IMR-90 (cell line): ENCODE measurements at regions not wholly inside any gene's neighbourhood (a gene's known extent, or its start where the extent isn't known, plus 50 kb on each side); places are given as distances from the start of the nearest gene placed in this dataset.
A peak's percentile ranks its signal among the peaks of the same experiment; 100 is the strongest.

ENCODE experiments used
- ATAC-seq: fragments of 200-7000 bp; cut with Tn5 transposase; 2 replicates; pipeline ENCODE4 v1.9.1; 2020; ENCODE audit warnings: low read depth, mild to moderate bottlenecking, moderate library complexity
- BruUV-seq: library from RNA; stranded (reverse); fragments of 400-500 nt; replicated peaks from 2 replicates; lab custom pipeline; 2021; lab: Mats Ljungman, UMichigan
- CTCF ChIA-PET: fragments of 300-600 bp; formaldehyde crosslinking; extraction: SDS; loops from one replicate; lab custom pipeline; 2021; ENCODE audit warnings: antibody characterized with exemption; lab: Yijun Ruan, JAX
- POLR2A ChIA-PET: fragments of 300-600 bp; sonication (Branson Sonifier 250); formaldehyde crosslinking; loops from one replicate; lab custom pipeline; 2022; ENCODE audit warnings: antibody characterized with exemption; ENCODE audit not compliant: unreplicated experiment; lab: Charles Lee
- DNase-seq: peaks from one replicate; pipeline ENCODE4 v3.0.0; 2013
- H2AFZ ChIP-seq: replicated peaks from 2 replicates; pipeline ENCODE3; 2013; ENCODE audit warnings: low read length, mild to moderate bottlenecking; ENCODE audit not compliant: poor library complexity
- H2AK5ac ChIP-seq: 2 replicates; pipeline ENCODE4 v1.6.1; 2013; ENCODE audit warnings: low read depth, low read length, inconsistent platforms
- H2AK9ac ChIP-seq: replicated peaks from 2 replicates; pipeline ENCODE3; 2013; ENCODE audit warnings: mild to moderate bottlenecking, low read depth, low read length, moderate library complexity; ENCODE audit not compliant: poor library complexity
- H2BK120ac ChIP-seq: 2 replicates; pipeline ENCODE4 v1.6.1; 2013; ENCODE audit warnings: low read depth, low read length, inconsistent platforms
- H2BK15ac ChIP-seq: 3 replicates; pipeline ENCODE4 v1.6.1; 2013; ENCODE audit warnings: low read depth, low read length, inconsistent platforms
- H2BK20ac ChIP-seq: 2 replicates; pipeline ENCODE4 v1.6.1; 2013; ENCODE audit warnings: low read depth, mild to moderate bottlenecking, inconsistent platforms, low read length, moderate library complexity
- H2BK5ac ChIP-seq: 2 replicates; pipeline ENCODE4 v1.6.1; 2013; ENCODE audit warnings: mild to moderate bottlenecking, low read depth, low read length, inconsistent platforms; ENCODE audit not compliant: poor library complexity, severe bottlenecking
- H3K14ac ChIP-seq: replicated peaks from 2 replicates; pipeline ENCODE4 v1.6.1; 2013; ENCODE audit warnings: low read depth, low read length, inconsistent platforms
- H3K18ac ChIP-seq: 2 replicates; pipeline ENCODE4 v1.6.1; 2013; ENCODE audit warnings: low read depth, low read length, control low read depth
- H3K23ac ChIP-seq: 2 replicates; pipeline ENCODE4 v1.6.1; 2013; ENCODE audit warnings: low read depth, low read length, inconsistent platforms
- H3K27ac ChIP-seq: 2 replicates; pipeline ENCODE4 v1.5.1; 2013; ENCODE audit warnings: mild to moderate bottlenecking, control low read depth, low read length; ENCODE audit not compliant: insufficient read depth
- H3K27me3 ChIP-seq: 2 replicates; pipeline ENCODE4 v1.6.1; 2013; ENCODE audit warnings: low read length; ENCODE audit not compliant: control insufficient read depth, insufficient read depth
- H3K36me3 ChIP-seq: 2 replicates; pipeline ENCODE4 v1.6.1; 2013; ENCODE audit warnings: low read length, mixed read lengths; ENCODE audit not compliant: control insufficient read depth, insufficient read depth
- H3K4ac ChIP-seq: 2 replicates; pipeline ENCODE4 v1.6.1; 2013; ENCODE audit warnings: low read depth, low read length, inconsistent platforms
- H3K4me1 ChIP-seq: 2 replicates; pipeline ENCODE4 v1.6.1; 2013; ENCODE audit warnings: low read length, mixed read lengths; ENCODE audit not compliant: control insufficient read depth, insufficient read depth
- H3K4me2 ChIP-seq: 2 replicates; pipeline ENCODE4 v1.6.1; 2013; ENCODE audit warnings: low read depth, mild to moderate bottlenecking, control low read depth, low read length, moderate library complexity
- H3K4me3 ChIP-seq: 2 replicates; pipeline ENCODE4 v1.5.1; 2013; ENCODE audit warnings: low read depth, mild to moderate bottlenecking, control low read depth, low read length, moderate library complexity; ENCODE audit not compliant: insufficient read depth
- H3K56ac ChIP-seq: 2 replicates; pipeline ENCODE4 v1.6.1; 2013; ENCODE audit warnings: low read length, inconsistent platforms; ENCODE audit not compliant: insufficient read depth; ENCODE audit errors: extremely low read depth
- H3K79me1 ChIP-seq, 2 experiments: 2 replicates each; pipeline ENCODE4 v1.6.1; 2013; ENCODE audit warnings: low read length in 2 of 2, inconsistent platforms in 1 of 2, low read depth in 1 of 2
- H3K9ac ChIP-seq: 2 replicates; pipeline ENCODE4 v1.6.1; 2013; ENCODE audit warnings: low read depth, low read length, control low read depth
- H3K9me1 ChIP-seq: 2 replicates; pipeline ENCODE4 v1.6.1; 2013; ENCODE audit warnings: low read length, inconsistent platforms; ENCODE audit not compliant: insufficient read depth
- H3K9me3 ChIP-seq: 2 replicates; pipeline ENCODE4 v1.6.1; 2013; ENCODE audit warnings: low read length; ENCODE audit not compliant: control insufficient read depth, insufficient read depth
- H4K20me1 ChIP-seq: 2 replicates; pipeline ENCODE4 v1.6.1; 2013; ENCODE audit warnings: low read length, inconsistent platforms; ENCODE audit not compliant: insufficient read depth
- H4K5ac ChIP-seq: 2 replicates; pipeline ENCODE4 v1.6.1; 2013; ENCODE audit warnings: mild to moderate bottlenecking, low read depth, low read length, control low read depth
- H4K8ac ChIP-seq, 2 experiments: 2 replicates each; pipeline ENCODE4 v1.6.1; 2013; ENCODE audit warnings: low read depth in 2 of 2, low read length in 2 of 2, control low read depth in 1 of 2, inconsistent platforms in 1 of 2
- H4K91ac ChIP-seq: 2 replicates; pipeline ENCODE4 v1.6.1; 2013; ENCODE audit warnings: low read depth, low read length, inconsistent platforms; ENCODE audit not compliant: insufficient read depth
- ELK1 ChIP-seq: fragments of 150-350 bp; IDR thresholded peaks from 2 replicates; pipeline ENCODE4 v1.6.1; 2016; ENCODE audit warnings: low read depth, mild to moderate bottlenecking, low read length, moderate library complexity, borderline replicate concordance
- FOS ChIP-seq: fragments of 150-350 bp; IDR thresholded peaks from 2 replicates; pipeline ENCODE4 v1.6.1; 2016; ENCODE audit warnings: low read depth, low read length
- MAFK ChIP-seq: IDR thresholded peaks from 2 replicates; pipeline ENCODE4 v1.6.1; 2012; ENCODE audit warnings: low read depth, low read length, improper control_type of control experiment
- NFE2L2 ChIP-seq: fragments of 150-350 bp; IDR thresholded peaks from 2 replicates; pipeline ENCODE4 v1.6.1; 2016; ENCODE audit warnings: low read depth, mild to moderate bottlenecking, low read length
- POLR2A ChIP-seq: IDR thresholded peaks from 2 replicates; pipeline ENCODE4 v1.6.1; 2012; ENCODE audit warnings: mild to moderate bottlenecking, low read depth, low read length
- USF2 ChIP-seq: fragments of 150-350 bp; IDR thresholded peaks from 2 replicates; pipeline ENCODE4 v1.6.1; 2017; ENCODE audit warnings: mild to moderate bottlenecking, antibody characterized with exemption, low read length, low read depth
- WGBS, 2 experiments: methylation state at CpG; one replicate each; pipeline versions ENCODE4 v1.1.5 to v1.1.7; 2013; ENCODE audit warnings: missing lambda C conversion rate in 2 of 2; ENCODE audit not compliant: insufficient read length in 1 of 2; ENCODE audit errors: extremely low coverage in 2 of 2; 5-methylcytosine and 5-hydroxymethylcytosine counted together
- dilution Hi-C: fragments of 300-500 bp; cut with HindIII; formaldehyde crosslinking; loops from one replicate; pipeline ENCODE4 v1.14.3; 2018; ENCODE audit warnings: low sequenced_read_pairs; ENCODE audit not compliant: unreplicated experiment
- in situ Hi-C: fragments of 300-500 bp; cut with MboI; formaldehyde crosslinking; loops from 3 replicates; pipeline ENCODE4 v1.14.3; 2019; ENCODE audit warnings: low sequenced_read_pairs, inconsistent platforms, mixed read lengths
- intact Hi-C: fragments of 100-400 bp; cut with micrococcal nuclease; formaldehyde crosslinking; loops from 2 replicates; pipeline ENCODE4 v1.10.0; 2022

- Histone ChIP-seq H3K18ac (no peak overlapping the region), H3K9me3 (no peaks in the 10 kb centered on the region), H4K20me1 (no peaks in the 10 kb centered on the region), H2BK120ac (no peak overlapping the region), H2BK15ac (no peak overlapping the region), H3K9ac (no peak overlapping the region), H3K4me1 (no peaks in the 10 kb centered on the region), H3K4me2 (no peak overlapping the region), H4K8ac (no peak overlapping the region), H3K23ac (no peak overlapping the region), H4K91ac (no peak overlapping the region), H2BK20ac (no peak overlapping the region), H2AK5ac (no peak overlapping the region), H2AFZ (no peak overlapping the region), H3K27me3 (no peaks in the 10 kb centered on the region), H3K4ac (no peak overlapping the region), H3K9me1 (no peaks in the 10 kb centered on the region), H3K36me3 (no peaks in the 10 kb centered on the region), H4K5ac (no peak overlapping the region), H2BK5ac (no peak overlapping the region), H3K14ac (no peak overlapping the region), H3K79me1 (no peaks in the 10 kb centered on the region), H3K27ac (no peak overlapping the region), H3K56ac (no peak overlapping the region), H3K4me3 (no peak overlapping the region), H2AK9ac (no peak overlapping the region)
- 78% methylated on average over 1 of the region's 2 CpGs; no CpG with 5 or more reads in 1 of the 2 experiments for WGBS, 2 experiments
- intact Hi-C loops = loop anchor here (5.0 kb wide), 1 partner anchor 647 kb away; no protein-coding TSS in a partner anchor
- ATAC-seq (peak; percentile 49; the same call in 1 of the 2 replicates), DNase-seq (no peak)
- BruUV-seq = no TSS peak
- POLR2A ChIA-PET = no interaction called here
- in situ Hi-C loops = no loop called here
- dilution Hi-C loops = no loop called here
- CTCF ChIA-PET = no interaction called here
- TF ChIP-seq POLR2A = no peak
- TF ChIP-seq USF2 = no peak
- TF ChIP-seq FOS = no peak
- TF ChIP-seq NFE2L2 = no peak
- TF ChIP-seq MAFK = no peak
- TF ChIP-seq ELK1 = no peak
Measured at GRCh38 chr6:92114797-92115196, 1304.6 kb downstream of the EPHA7 start.
